Pancreas (tissue), 10 donors: ENCODE measurements at regions not wholly inside any gene's neighbourhood (a gene's known extent, or its start where the extent isn't known, plus 50 kb on each side); places are given as distances from the start of the nearest gene placed in this dataset.

ENCODE experiments used
- ATAC-seq, 4 donors: fragments of 200-7000 bp; cut with Tn5 transposase; one replicate each; pipeline versions ENCODE4 v1.8.0 to v1.9.1; 2020; ENCODE audit warnings: mild to moderate bottlenecking in 4 of 4, moderate library complexity in 4 of 4
- DNase-seq, 6 donors: peaks; one replicate each; pipeline ENCODE4 v3.0.0-alpha.2; 2020
- FAIRE-seq: peaks from 2 replicates; lab custom pipeline; 2012; peaks lifted over from hg19 to GRCh38; lab: Jason Lieb, UNC
- H3K27ac ChIP-seq, 4 donors: fragments of 200-600 bp; sonication (generic); 1 replicate in 3 of 4; 2 replicates in 1 of 4; pipeline versions ENCODE4 v1.5.0 to v1.8.0; 2020
- H3K27me3 ChIP-seq, 4 donors: fragments of 200-600 bp; one replicate each; pipeline ENCODE4 v1.8.0; 2021
- H3K36me3 ChIP-seq, 3 donors: fragments of 200-600 bp; sonication (generic) in 1 of 3; one replicate each; pipeline versions ENCODE4 v1.5.0 to v1.8.0; 2020 to 2021
- H3K4me1 ChIP-seq, 3 donors: fragments of 200-600 bp; one replicate each; pipeline ENCODE4 v1.8.0; 2021
- H3K4me3 ChIP-seq, 4 donors: fragments of 200-600 bp; sonication (generic) in 2 of 4; one replicate each; pipeline versions ENCODE4 v1.5.0 to v1.8.0; 2020 to 2021
- H3K9me3 ChIP-seq, 4 donors: fragments of 200-600 bp; one replicate each; pipeline ENCODE4 v1.8.0; 2021
- CTCF ChIP-seq, 4 donors: fragments of 200-600 bp; sonication (generic) in 3 of 4; IDR thresholded peaks; one replicate each; pipeline versions ENCODE4 v1.5.0 to v1.8.0; 2021; ENCODE audit warnings: antibody characterized with exemption in 4 of 4
- WGBS, 2 donors: extraction: QIAGEN DNeasy Blood & Tissue Kit; methylation state at CpG; one replicate each; pipeline ENCODE4 v1.1.7; 2013; 5-methylcytosine and 5-hydroxymethylcytosine counted together
- intact Hi-C, 3 donors: fragments of 100-400 bp; cut with DNase I; formaldehyde crosslinking; loops; one replicate each; pipeline versions ENCODE4 v1.11.1 to v1.14.2; 2022
- donor health status: healthy with polysubstance abuse.
- donor health status: DM: no; HTN: no; CAD: no; lungs with moderate emphysema.
- donor health status: DM: no; HTN: no; CAD: no.
- donor health status: control.
- donor health status: control.
- donor health status: Bipolar disorder and iron deficiency.
- donor health status: DM: yes; HTN: yes; CAD: no.
- donor health status: DM: no; HTN: no; CAD: no.
- donor health status: DM: no; HTN: no; CAD: no.
- donor health status: DM: yes; HTN: yes; CAD: no.

DNA sequence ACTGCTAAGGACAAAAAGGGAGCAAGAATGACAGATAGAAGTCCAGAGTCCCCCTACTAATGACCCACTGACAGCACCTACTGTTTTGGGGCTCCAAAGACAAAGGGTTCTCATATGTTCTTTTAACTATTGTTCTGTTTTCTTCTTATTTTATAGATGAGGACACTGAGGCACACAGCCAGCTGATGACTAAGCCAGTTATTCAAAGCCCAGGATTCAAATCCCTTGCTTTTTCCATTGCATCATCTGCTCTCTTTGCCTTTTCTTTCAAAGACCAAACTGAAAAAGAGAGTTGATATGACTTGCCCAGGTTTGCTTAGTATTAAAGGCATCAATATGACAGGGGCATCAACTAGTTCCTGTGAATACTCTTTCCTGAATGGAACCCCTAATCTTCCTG is 299.8 kb downstream of the LRATD1 start:
- no peak for TF ChIP-seq CTCF (IDR thresholded peaks at IDR 0.05)
- H3K27me3 ChIP-seq = no peaks in the 10 kb centered on the region
- DNase-seq (no peak), FAIRE-seq (no peak), ATAC-seq (no peak)
- no peak overlapping the region for H3K27ac ChIP-seq
- no peaks in the 10 kb centered on the region for H3K36me3 ChIP-seq
- H3K4me3 ChIP-seq = no peak overlapping the region
- intact Hi-C loops = no loop called here
- no peaks in the 10 kb centered on the region for H3K9me3 ChIP-seq
- peaks cover 4 to 7% (median 5%) of the 10 kb centered on the region in 3 donors for H3K4me1 ChIP-seq

DNA sequence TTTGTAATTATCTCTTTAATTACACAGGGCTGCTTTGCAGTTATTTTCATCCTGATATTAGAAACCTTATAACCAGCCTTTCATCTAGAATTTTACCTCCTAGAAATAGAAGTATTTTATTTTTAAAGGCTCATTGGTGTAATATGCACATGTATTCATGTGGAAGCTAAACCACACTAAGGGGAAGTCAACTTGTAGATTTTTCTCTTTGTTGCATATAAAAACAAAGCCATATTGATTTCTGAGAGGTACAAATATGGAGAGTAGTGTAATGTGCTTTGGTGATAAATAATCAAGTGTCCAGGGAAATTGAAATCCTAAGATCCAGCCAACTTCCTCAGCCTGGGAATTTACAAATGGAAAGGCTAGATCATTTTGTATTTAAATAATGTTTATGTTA is 301.2 kb downstream of the LRATD1 start:
- FAIRE-seq = no peak
- DNase-seq = no peak
- Histone ChIP-seq H3K4me3 (no peak overlapping the region), H3K9me3 (no peaks in the 10 kb centered on the region), H3K36me3 (no peaks in the 10 kb centered on the region), H3K4me1 (peaks cover 4 to 7% (median 5%) of the 10 kb centered on the region in 3 donors), H3K27ac (no peak overlapping the region), H3K27me3 (no peaks in the 10 kb centered on the region)
- intact Hi-C loops = no loop called here
- ATAC-seq = no peak
- TF ChIP-seq CTCF (IDR thresholded peaks at IDR 0.05) = no peak

DNA sequence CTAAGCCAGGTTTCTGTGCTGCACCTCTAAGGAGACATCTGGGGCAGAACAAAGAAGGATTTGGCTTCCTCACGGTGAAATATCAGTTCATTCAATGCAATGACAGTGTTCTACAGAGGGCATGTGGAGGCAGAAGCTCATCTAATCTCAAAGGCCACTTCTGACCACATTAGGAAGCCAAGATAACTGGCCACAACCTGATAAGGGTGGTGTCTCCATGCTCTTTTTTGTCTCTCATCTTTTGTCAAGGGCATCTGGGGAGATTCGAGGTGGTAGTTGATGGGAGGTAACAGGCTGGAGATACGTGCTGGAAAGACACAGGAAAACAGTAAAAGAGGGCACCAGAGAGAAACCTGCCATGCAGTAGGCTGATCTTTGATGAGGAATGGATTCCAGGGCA is 303.9 kb downstream of the LRATD1 start:
- ATAC-seq (no peak), FAIRE-seq (no peak), DNase-seq (no peak)
- Histone ChIP-seq H3K9me3 (no peaks in the 10 kb centered on the region), H3K27me3 (no peaks in the 10 kb centered on the region), H3K4me1 (peaks cover 4 to 7% (median 5%) of the 10 kb centered on the region in 3 donors), H3K36me3 (no peaks in the 10 kb centered on the region), H3K4me3 (no peak overlapping the region), H3K27ac (no peak overlapping the region)
- intact Hi-C loops = no loop called here
- no peak for TF ChIP-seq CTCF (IDR thresholded peaks at IDR 0.05)
- WGBS, 2 donors = 77 to 82% methylated on average over 3 of the region's 3 CpGs

GRCh38 chr2:14937336-14937735 is 304.8 kb downstream of the LRATD1 start:
- H3K27me3 ChIP-seq = no peaks in the 10 kb centered on the region
- TF ChIP-seq CTCF (IDR thresholded peaks at IDR 0.05) = no peak
- H3K9me3 ChIP-seq = no peaks in the 10 kb centered on the region
- no peak for FAIRE-seq
- intact Hi-C loops = no loop called here
- no peak for DNase-seq
- peaks cover 4 to 7% (median 5%) of the 10 kb centered on the region in 3 donors for H3K4me1 ChIP-seq
- WGBS, 2 donors = 88 to 92% methylated on average over 3 of the region's 3 CpGs
- ATAC-seq = no peak
- H3K36me3 ChIP-seq = no peaks in the 10 kb centered on the region
- no peak overlapping the region for H3K27ac ChIP-seq
- no peak overlapping the region for H3K4me3 ChIP-seq

- no peak for DNase-seq
Observed at GRCh38 chr2:14941151-14941631, 308.7 kb downstream of the LRATD1 start.

More at GRCh38 chr2:14941151-14941631, 308.7 kb downstream of the LRATD1 start:
- H3K4me1 ChIP-seq = no peaks in the 10 kb centered on the region
- ATAC-seq (peak in 2 of 4 donors; percentile 29 to 52), FAIRE-seq (no peak)
- no peak overlapping the region for H3K27ac ChIP-seq
- H3K36me3 ChIP-seq = no peaks in the 10 kb centered on the region
- intact Hi-C loops = no loop called here
- no peaks in the 10 kb centered on the region for H3K9me3 ChIP-seq
- H3K27me3 ChIP-seq = no peaks in the 10 kb centered on the region
- H3K4me3 ChIP-seq = no peak overlapping the region
- TF ChIP-seq CTCF (IDR thresholded peaks at IDR 0.05) = no peak
- 74 to 79% methylated on average over 4 of the region's 4 CpGs for WGBS, 2 donors
